H1 (cell line): ENCODE measurements at regions not wholly inside any gene's neighbourhood (a gene's known extent, or its start where the extent isn't known, plus 50 kb on each side); places are given as distances from the start of the nearest gene placed in this dataset.

Experiments used
- CTCF ChIA-PET: fragments of 300-600 bp; sonication (Branson Sonifier 250); formaldehyde crosslinking; loops from one replicate; lab custom pipeline; 2021; ENCODE audit not compliant: partially characterized antibody; lab: Charles Lee
- POLR2A ChIA-PET: fragments of 300-600 bp; sonication (Branson Sonifier 250); formaldehyde crosslinking; loops from one replicate; lab custom pipeline; 2021; ENCODE audit warnings: inconsistent platforms; ENCODE audit not compliant: partially characterized antibody; lab: Charles Lee
- DNase-seq, 2 experiments: peaks; one replicate each; pipeline versions ENCODE4 v3.0.0 to v3.0.0-alpha.2; 2010 to 2022; ENCODE audit warnings: low spot score in 2 of 2, low read depth in 1 of 2, mixed read lengths in 1 of 2
- FAIRE-seq: peaks from 2 replicates; lab custom pipeline; 2011; peaks lifted over from hg19 to GRCh38; lab: Jason Lieb, UNC
- H2AFZ ChIP-seq: 2 replicates; pipeline ENCODE4 v1.8.1; 2012; ENCODE audit warnings: low read length, inconsistent platforms
- H2AK5ac ChIP-seq: 2 replicates; pipeline ENCODE4 v1.6.1; 2013; ENCODE audit warnings: low read depth, low read length
- H2BK120ac ChIP-seq: replicated peaks from 2 replicates; pipeline ENCODE3; 2013; ENCODE audit warnings: low read depth, low read length, inconsistent platforms
- H2BK12ac ChIP-seq: 2 replicates; pipeline ENCODE4 v1.6.1; 2013; ENCODE audit warnings: low read depth, low read length
- H2BK15ac ChIP-seq: 2 replicates; pipeline ENCODE4 v1.6.1; 2013; ENCODE audit warnings: low read length
- H2BK20ac ChIP-seq: 2 replicates; pipeline ENCODE4 v1.6.1; 2013; ENCODE audit warnings: low read length
- H2BK5ac ChIP-seq: 2 replicates; pipeline ENCODE4 v1.6.1; 2013; ENCODE audit warnings: low read depth, low read length
- H3K14ac ChIP-seq: 2 replicates; pipeline ENCODE4 v1.6.1; 2013; ENCODE audit warnings: inconsistent platforms; ENCODE audit not compliant: insufficient read length
- H3K18ac ChIP-seq: 2 replicates; pipeline ENCODE4 v1.6.1; 2013; ENCODE audit warnings: low read length; ENCODE audit errors: extremely low read depth
- H3K23ac ChIP-seq: 2 replicates; pipeline ENCODE4 v1.6.1; 2013; ENCODE audit warnings: inconsistent platforms; ENCODE audit not compliant: insufficient read length
- H3K23me2 ChIP-seq: 2 replicates; pipeline ENCODE4 v1.6.1; 2013; ENCODE audit warnings: low read depth, low read length
- H3K27ac ChIP-seq: 2 replicates; pipeline ENCODE4 v1.6.1; 2011; ENCODE audit warnings: low read depth, low read length, inconsistent platforms
- H3K27me3 ChIP-seq, 4 experiments: replicated peaks in 1 of 4; 1 replicate in 1 of 4; 2 replicates in 3 of 4; pipeline versions ENCODE4 v1.6.1 to v1.8.1; 2011 to 2013; ENCODE audit warnings: low read length in 3 of 4, mild to moderate bottlenecking in 3 of 4, inconsistent platforms in 2 of 4, mixed read lengths in 2 of 4, moderate library complexity in 1 of 4; ENCODE audit not compliant: control insufficient read depth in 3 of 4, insufficient read depth in 3 of 4; ENCODE audit errors: extremely low read depth in 1 of 4
- H3K36me3 ChIP-seq, 4 experiments: 2 replicates each; pipeline versions ENCODE4 v1.6.1 to v1.8.1; 2011 to 2013; ENCODE audit warnings: mild to moderate bottlenecking in 4 of 4, low read length in 3 of 4, moderate library complexity in 2 of 4, control low read depth in 1 of 4, inconsistent platforms in 1 of 4; ENCODE audit not compliant: insufficient read depth in 4 of 4, control insufficient read depth in 2 of 4
- H3K4ac ChIP-seq: replicated peaks from 2 replicates; pipeline ENCODE3; 2013; ENCODE audit warnings: low read length, low read depth, mixed read lengths, inconsistent platforms; ENCODE audit not compliant: insufficient read length
- H3K4me1 ChIP-seq, 4 experiments: replicated peaks in 1 of 4; 1 replicate in 1 of 4; 2 replicates in 3 of 4; pipeline versions ENCODE4 v1.6.1 to v1.8.1; 2011 to 2013; ENCODE audit warnings: low read length in 3 of 4, inconsistent platforms in 2 of 4, mixed read lengths in 1 of 4; ENCODE audit not compliant: insufficient read depth in 4 of 4, control insufficient read depth in 3 of 4
- H3K4me2 ChIP-seq, 2 experiments: 2 replicates each; pipeline versions ENCODE4 v1.6.1 to v1.8.1; 2011 to 2013; ENCODE audit warnings: low read depth in 2 of 2, low read length in 2 of 2, control low read depth in 1 of 2, inconsistent platforms in 1 of 2, mild to moderate bottlenecking in 1 of 2; ENCODE audit not compliant: insufficient read depth in 1 of 2
- H3K4me3 ChIP-seq, 4 experiments: fragments of 200-600, 300-600 bp in 1 of 4; sonication (generic), shearing (Covaris generic), sonication (Bioruptor Twin) in 1 of 4; 2 replicates each; pipeline versions ENCODE4 v1.5.1 to v1.8.1; 2011 to 2016; ENCODE audit warnings: low read length in 4 of 4, low read depth in 3 of 4, control low read depth in 2 of 4, inconsistent platforms in 2 of 4, mild to moderate bottlenecking in 2 of 4, mixed read lengths in 1 of 4, moderate library complexity in 1 of 4; ENCODE audit not compliant: insufficient read depth in 2 of 4; ENCODE audit errors: extremely low read depth in 1 of 4
- H3K56ac ChIP-seq: replicated peaks from 2 replicates; pipeline ENCODE3; 2013; ENCODE audit warnings: low read depth, mild to moderate bottlenecking, mixed read lengths, low read length, inconsistent platforms; ENCODE audit not compliant: insufficient read length
- H3K79me1 ChIP-seq: 2 replicates; pipeline ENCODE4 v1.6.1; 2013; ENCODE audit warnings: low read depth, low read length, control low read depth
- H3K79me2 ChIP-seq, 2 experiments: 2 replicates each; pipeline versions ENCODE4 v1.6.1 to v1.8.1; 2012 to 2013; ENCODE audit warnings: low read length in 2 of 2, mild to moderate bottlenecking in 2 of 2, inconsistent platforms in 1 of 2; ENCODE audit not compliant: insufficient read depth in 2 of 2, control insufficient read depth in 1 of 2
- H3K9ac ChIP-seq, 4 experiments: replicated peaks in 1 of 4; 1 replicate in 1 of 4; 2 replicates in 3 of 4; pipeline versions ENCODE4 v1.6.1 to v1.8.1; 2011 to 2013; ENCODE audit warnings: low read depth in 3 of 4, low read length in 3 of 4, control low read depth in 2 of 4, mild to moderate bottlenecking in 2 of 4, moderate library complexity in 2 of 4, inconsistent platforms in 1 of 4; ENCODE audit errors: extremely low read depth in 1 of 4
- H3K9me3 ChIP-seq, 2 experiments: 2 replicates each; pipeline versions ENCODE4 v1.6.1 to v1.8.1; 2012 to 2013; ENCODE audit warnings: mild to moderate bottlenecking in 2 of 2, moderate library complexity in 2 of 2, control low read depth in 1 of 2, inconsistent platforms in 1 of 2, low read depth in 1 of 2, low read length in 1 of 2, mixed read lengths in 1 of 2; ENCODE audit not compliant: insufficient read depth in 2 of 2
- H4K20me1 ChIP-seq, 2 experiments: replicated peaks in 1 of 2; 2 replicates each; pipeline versions ENCODE3 to v1.8.1; 2011 to 2013; ENCODE audit warnings: inconsistent platforms in 2 of 2, low read length in 2 of 2, mild to moderate bottlenecking in 1 of 2; ENCODE audit not compliant: insufficient read depth in 2 of 2, control insufficient read depth in 1 of 2
- H4K5ac ChIP-seq: 2 replicates; pipeline ENCODE4 v1.6.1; 2013; ENCODE audit warnings: low read length, low read depth, mixed read lengths, inconsistent platforms; ENCODE audit not compliant: insufficient read length
- H4K8ac ChIP-seq: 2 replicates; pipeline ENCODE4 v1.8.0; 2013; ENCODE audit warnings: mild to moderate bottlenecking, moderate library complexity, low read length, inconsistent platforms; ENCODE audit not compliant: insufficient read depth; ENCODE audit errors: extremely low read depth
- H4K91ac ChIP-seq: replicated peaks from 2 replicates; pipeline ENCODE3; 2013; ENCODE audit warnings: low read length, mixed read lengths, inconsistent platforms; ENCODE audit not compliant: insufficient read length
- GTF2F1 ChIP-seq: IDR thresholded peaks from 2 replicates; pipeline ENCODE4 v1.6.1; 2012; ENCODE audit warnings: low read depth, low read length, improper control_type of control experiment, borderline replicate concordance
- JUN ChIP-seq: IDR thresholded peaks from 2 replicates; pipeline ENCODE4 v1.6.1; 2011; ENCODE audit warnings: low read depth, mild to moderate bottlenecking, improper control_type of control experiment, low read length
- MAFK ChIP-seq: IDR thresholded peaks from 2 replicates; pipeline ENCODE4 v1.6.1; 2012; ENCODE audit warnings: low read depth, mild to moderate bottlenecking, improper control_type of control experiment, low read length
- PHF8 ChIP-seq: fragments of 200-600 bp; sonication (generic); conservative IDR thresholded peaks from 2 replicates; pipeline ENCODE4 v1.7.1; 2012; ENCODE audit warnings: low read depth, mild to moderate bottlenecking, inconsistent platforms, low read length, moderate library complexity
- RFX5 ChIP-seq: IDR thresholded peaks from 2 replicates; pipeline ENCODE4 v1.6.1; 2011; ENCODE audit warnings: low read depth, low read length, improper control_type of control experiment, borderline replicate concordance
- RXRA ChIP-seq: IDR thresholded peaks from 2 replicates; pipeline ENCODE4 v1.6.1; 2011; ENCODE audit warnings: low read depth, mild to moderate bottlenecking, low read length, moderate library complexity; ENCODE audit not compliant: insufficient read depth
- SAP30 ChIP-seq: fragments of 300-600 bp; sonication (generic); IDR thresholded peaks from 2 replicates; pipeline ENCODE4 v1.7.1; 2012; ENCODE audit warnings: low read length, moderate library complexity, mild to moderate bottlenecking, inconsistent platforms; ENCODE audit not compliant: insufficient read depth, insufficient replicate concordance
- SP2 ChIP-seq: IDR thresholded peaks from 2 replicates; pipeline ENCODE4 v1.6.1; 2012; ENCODE audit warnings: mild to moderate bottlenecking, low read length, inconsistent platforms
- WGBS, 2 experiments: shearing (Covaris generic) in 1 of 2; methylation state at CpG; one replicate each; pipeline versions ENCODE4 v1.1.6 to v1.1.7; 2013 to 2015; ENCODE audit warnings: low lambda C conversion rate in 2 of 2, mixed read lengths in 2 of 2, inconsistent platforms in 1 of 2, low coverage in 1 of 2, missing lambda C conversion rate in 1 of 2; ENCODE audit not compliant: insufficient replicate concordance in 2 of 2, insufficient coverage in 1 of 2, insufficient read length in 1 of 2; ENCODE audit errors: extremely low coverage in 1 of 2, missing lambda C conversion rate in 1 of 2; 5-methylcytosine and 5-hydroxymethylcytosine counted together
- TF ChIP-seq, protein P1 (sequence below): IDR thresholded peaks from 2 replicates; pipeline ENCODE4 v1.6.1; 2012; ENCODE audit warnings: inconsistent platforms
- TF ChIP-seq, protein P2 (sequence below): IDR thresholded peaks from 2 replicates; pipeline ENCODE4 v1.6.1; 2011; ENCODE audit warnings: low read length, improper control_type of control experiment

DNA sequence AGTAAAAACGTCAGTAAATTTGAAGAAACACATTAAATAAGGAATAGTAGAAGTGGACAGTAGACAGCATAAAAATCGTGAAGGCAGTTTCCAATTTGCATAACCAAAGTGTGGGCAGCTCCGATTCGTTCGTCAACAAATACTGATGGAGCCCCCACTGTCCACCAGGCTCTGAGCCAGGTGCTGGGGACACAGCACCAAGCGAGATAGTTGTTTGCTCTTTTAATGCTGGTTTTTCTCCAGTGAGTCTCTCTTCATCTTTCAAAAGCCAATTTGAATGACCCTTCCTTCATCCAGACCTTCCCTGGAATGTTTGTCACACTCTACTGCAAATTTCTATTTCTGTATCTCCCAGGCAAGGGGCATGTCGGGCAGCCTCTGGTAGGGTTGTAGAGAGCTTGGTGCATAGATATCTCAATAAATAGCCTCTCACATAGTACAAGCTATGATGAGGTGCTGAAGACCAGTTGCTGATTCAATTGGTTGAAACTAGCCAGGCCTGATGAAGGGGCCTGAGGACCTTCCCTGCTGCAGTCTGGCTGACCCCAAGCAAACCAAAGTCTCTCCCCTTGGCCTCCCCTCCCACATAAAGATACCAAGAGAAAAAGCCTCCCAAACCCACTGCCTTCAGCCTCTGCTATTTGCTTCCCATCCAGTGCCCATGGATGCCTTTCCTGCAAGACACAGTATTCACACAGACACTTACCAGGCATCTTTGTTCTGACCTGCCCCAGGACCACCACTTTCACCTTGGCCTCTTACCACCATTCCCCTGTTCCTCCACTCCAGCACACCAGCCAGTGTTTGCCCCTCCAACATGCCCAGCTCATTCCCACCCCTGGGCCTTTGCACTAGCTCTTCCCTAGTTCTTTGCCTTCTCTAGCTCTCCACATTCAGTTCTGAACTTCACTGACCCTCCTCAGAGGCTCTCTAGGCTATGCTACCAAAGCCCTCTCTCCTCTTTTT is 125.2 kb downstream of the CEBPB start:
- Histone ChIP-seq H2BK5ac (no peak overlapping the region), H4K5ac (no peak overlapping the region), H2AK5ac (no peak overlapping the region), H3K56ac (no peak overlapping the region), H2BK20ac (no peak overlapping the region), H2AFZ (no peak overlapping the region), H3K79me2 (no peaks in the 10 kb centered on the region), H3K4me3 (no peak overlapping the region), H3K36me3 (no peaks in the 10 kb centered on the region), H3K14ac (no peak overlapping the region), H3K18ac (no peak overlapping the region), H2BK120ac (no peak overlapping the region), H3K4me2 (no peak overlapping the region), H4K20me1 (no peaks in the 10 kb centered on the region), H2BK12ac (0 out of 2 replicates have a peak overlapping the region, but pooled peaks have one; percentile 9), H3K23me2 (no peaks in the 10 kb centered on the region), H3K27ac (no peak overlapping the region), H3K4me1 (peaks cover 0 to 2% (median 1%) of the 10 kb centered on the region in 4 experiments; a peak in 4 of 7 replicates), H3K79me1 (no peaks in the 10 kb centered on the region), H4K91ac (no peak overlapping the region), H3K4ac (no peak overlapping the region), H3K27me3 (no peaks in the 10 kb centered on the region), H3K9me3 (no peaks in the 10 kb centered on the region), H2BK15ac (no peak overlapping the region), H3K23ac (no peak overlapping the region), H3K9ac (no peak overlapping the region), H4K8ac (no peak overlapping the region)
- no peak for TF ChIP-seq RXRA
- TF ChIP-seq GTF2F1, result no peak
- TF ChIP-seq SAP30, result no peak
- TF ChIP-seq, protein P1, sequence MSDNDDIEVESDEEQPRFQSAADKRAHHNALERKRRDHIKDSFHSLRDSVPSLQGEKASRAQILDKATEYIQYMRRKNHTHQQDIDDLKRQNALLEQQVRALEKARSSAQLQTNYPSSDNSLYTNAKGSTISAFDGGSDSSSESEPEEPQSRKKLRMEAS, result no peak
- no peak for TF ChIP-seq RFX5
- no peak for TF ChIP-seq SP2
- no peak for TF ChIP-seq PHF8
- TF ChIP-seq, protein P2, sequence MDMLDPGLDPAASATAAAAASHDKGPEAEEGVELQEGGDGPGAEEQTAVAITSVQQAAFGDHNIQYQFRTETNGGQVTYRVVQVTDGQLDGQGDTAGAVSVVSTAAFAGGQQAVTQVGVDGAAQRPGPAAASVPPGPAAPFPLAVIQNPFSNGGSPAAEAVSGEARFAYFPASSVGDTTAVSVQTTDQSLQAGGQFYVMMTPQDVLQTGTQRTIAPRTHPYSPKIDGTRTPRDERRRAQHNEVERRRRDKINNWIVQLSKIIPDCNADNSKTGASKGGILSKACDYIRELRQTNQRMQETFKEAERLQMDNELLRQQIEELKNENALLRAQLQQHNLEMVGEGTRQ, result no peak
- no peak for TF ChIP-seq MAFK
- no peak for TF ChIP-seq JUN
- FAIRE-seq (no peak), DNase-seq (no peak)
- POLR2A ChIA-PET, result interaction anchor here (0.6 to 1.0 kb wide), 2 partner anchors 125 to 172 kb away, joined by 3 read pairs; partner anchors contain the start of gene CEBPB
- CTCF ChIA-PET, result interaction anchor here (0.6 to 2.5 kb wide), 5 partner anchors 7 to 195 kb away, joined by 3 to 8 read pairs (median 4); no protein-coding TSS in a partner anchor
- 84% methylated on average over 7 of the region's 7 CpGs; no CpG with 5 or more reads in 1 of the 2 experiments for WGBS, 2 experiments
